TTC549 (cell line): ENCODE measurements at regions not wholly inside any gene's neighbourhood (a gene's known extent, or its start where the extent isn't known, plus 50 kb on each side); places are given as distances from the start of the nearest gene placed in this dataset.

Source experiments
- FAIRE-seq: peaks from 2 replicates; lab custom pipeline; 2012; peaks lifted over from hg19 to GRCh38; lab: Jason Lieb, UNC

DNA sequence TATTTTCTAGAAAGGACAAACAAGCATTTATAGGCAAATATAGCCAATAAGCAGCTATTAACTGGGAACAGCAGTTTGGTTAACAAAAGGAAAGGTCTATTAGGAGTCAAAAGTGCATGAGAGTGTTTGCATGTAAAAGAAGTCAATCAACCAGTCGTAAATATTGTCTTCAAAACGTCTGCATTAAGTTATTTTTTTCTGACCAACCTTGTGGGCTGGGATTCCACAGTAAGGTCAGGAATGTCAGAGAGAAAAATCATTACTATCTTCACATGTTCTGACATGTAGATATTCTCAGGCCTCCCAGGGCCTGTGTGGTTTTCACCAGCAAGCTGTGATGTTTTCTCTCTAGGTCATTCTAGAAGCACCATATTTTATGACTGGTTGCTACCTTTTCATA, 922.5 kb downstream of the SUCLG1 start:
- no peak for FAIRE-seq

DNA sequence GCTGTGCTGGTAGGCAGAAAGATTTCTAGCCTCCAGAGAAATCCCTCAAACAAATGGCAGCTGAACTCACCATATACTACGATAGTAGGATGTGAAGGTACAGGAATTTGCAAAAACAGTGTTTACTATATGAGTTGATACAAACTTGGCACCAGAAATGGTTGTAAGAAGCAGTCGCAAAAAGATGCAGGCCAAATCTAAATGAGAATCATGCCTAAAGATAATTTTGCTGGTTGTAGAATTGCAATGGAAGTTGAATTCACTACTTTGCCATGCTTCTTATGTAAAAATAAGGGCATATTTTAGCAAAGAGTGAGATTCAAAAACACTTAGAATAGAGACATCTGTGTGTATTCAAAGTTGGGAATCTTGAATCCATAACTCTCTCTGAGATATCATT, 924.7 kb downstream of the SUCLG1 start:
- FAIRE-seq, result no peak

DNA sequence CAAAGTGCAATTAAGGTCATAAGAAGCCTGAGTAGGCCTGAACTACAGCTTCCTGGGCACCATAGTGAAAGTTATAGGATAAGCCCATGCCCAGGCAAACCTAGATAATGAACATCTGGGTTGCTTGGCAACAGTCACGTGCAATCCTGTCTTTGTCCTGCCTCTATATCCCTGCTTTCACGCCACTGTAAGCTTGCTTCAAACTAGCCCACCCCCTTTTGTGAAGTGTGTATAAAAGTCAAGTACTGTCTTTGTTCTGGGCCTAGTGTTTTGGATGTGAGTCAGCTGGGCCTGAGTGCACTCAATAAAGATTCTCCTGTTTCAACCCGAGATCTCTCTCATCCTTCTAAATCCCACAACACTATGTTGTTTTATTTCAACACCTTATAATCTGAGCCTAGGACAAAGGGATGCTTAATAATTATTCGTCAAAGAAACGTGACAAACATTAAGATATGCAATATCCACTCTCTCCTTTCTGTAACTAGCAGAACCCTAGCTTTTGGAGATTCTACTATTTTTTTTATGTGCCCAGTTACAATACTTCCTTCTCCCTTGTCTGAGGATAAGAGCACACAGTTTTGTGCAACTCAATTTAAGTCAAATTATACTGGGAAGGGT, 927.8 kb downstream of the SUCLG1 start:
- FAIRE-seq, result no peak

DNA sequence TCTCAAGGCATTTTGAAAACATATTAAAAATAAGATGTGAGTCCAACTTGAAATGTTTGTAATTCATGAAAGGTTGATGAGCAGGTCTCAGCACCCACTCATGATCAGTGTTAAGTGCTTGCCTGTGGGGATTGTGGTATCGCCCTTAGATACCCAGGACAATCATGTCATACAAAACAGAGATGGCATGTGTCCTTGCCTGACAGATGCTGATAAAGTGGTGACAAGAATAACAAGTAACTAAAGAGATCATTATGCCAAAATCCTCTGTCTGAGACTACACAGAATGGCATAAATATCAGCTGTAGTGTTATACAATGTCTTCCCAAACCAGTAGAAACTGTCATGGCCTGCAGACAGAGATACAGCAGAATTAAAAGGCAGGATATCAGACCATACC, 930.3 kb downstream of the SUCLG1 start:
- FAIRE-seq, result no peak

DNA sequence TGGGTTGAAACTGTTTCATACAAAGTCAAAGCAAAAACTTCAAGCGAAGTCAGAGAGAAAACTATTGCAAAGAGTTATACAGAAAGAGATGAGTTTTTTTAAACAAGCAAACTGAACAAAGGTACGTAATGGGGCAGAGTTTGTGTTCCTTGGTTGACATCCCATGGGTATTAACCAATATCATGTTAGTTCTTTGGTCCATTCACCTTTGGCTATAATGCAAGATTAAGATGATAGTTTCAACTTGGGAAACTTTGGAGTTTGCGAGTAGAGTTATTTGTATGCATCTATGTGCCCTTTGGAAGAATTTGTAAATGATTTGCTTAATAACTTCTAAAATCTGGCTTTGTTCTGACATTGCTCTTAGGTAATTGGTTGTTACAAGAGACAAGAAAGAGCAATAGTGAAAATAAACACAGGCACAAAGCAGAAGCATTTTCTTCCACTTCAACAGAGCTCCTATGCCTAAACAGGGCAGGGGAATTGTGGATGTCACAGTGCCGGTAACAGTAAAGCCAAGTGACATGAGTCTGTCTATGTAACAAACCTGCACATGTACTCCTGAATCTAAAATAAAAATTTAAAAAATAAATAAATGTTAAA, 936.1 kb downstream of the SUCLG1 start:
- FAIRE-seq, result no peak

DNA sequence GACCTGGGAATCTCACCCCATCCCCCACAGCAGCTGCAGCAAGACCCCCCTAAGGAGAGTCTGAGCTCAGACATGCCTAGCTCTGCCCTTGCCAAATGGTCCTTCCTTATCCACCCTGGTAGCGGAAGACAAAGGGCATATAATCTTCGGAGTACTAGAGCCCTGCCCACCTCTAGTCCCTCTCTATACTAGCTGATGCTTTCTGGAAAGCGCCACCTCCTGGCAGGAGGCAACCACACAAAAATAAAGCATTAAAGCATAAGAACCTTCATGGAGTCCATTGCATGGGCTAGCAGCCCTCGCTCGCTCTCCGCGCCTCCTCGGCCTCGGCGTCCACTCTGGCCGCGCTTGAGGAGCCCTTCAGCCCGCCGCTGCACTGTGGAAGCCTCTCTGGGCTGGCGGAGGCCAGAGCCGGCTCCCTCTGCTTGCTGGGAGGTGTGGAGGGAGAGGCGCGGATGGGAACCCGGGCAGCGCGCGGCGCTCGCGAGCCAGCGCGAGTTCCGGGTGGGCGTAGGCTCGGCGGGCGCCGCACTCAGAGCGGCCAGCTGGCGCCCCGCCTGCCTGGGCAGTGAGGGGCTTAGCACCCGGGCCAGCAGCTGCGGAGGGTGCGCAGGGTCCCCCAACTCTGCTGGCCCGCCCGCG, 941.2 kb downstream of the SUCLG1 start:
- FAIRE-seq, result no peak

DNA sequence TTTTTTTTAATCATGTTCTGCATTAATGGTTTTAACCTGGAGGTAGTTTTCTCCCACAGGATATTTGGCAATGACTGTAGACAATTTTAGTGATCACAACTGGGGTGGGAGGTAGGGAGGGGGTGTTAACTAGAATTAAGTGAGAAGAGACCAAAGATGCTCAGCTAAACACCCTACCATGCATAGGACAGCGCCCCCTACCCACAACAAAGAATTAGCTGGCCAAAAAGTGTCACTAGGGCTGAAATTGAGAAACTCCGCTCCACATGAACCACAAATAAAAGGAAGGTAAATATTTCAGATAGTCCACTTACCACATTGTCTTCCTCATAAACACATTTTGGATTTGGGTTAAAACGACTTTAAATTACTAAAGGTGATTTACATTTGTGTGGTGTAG, 942.6 kb downstream of the SUCLG1 start:
- FAIRE-seq, result no peak

DNA sequence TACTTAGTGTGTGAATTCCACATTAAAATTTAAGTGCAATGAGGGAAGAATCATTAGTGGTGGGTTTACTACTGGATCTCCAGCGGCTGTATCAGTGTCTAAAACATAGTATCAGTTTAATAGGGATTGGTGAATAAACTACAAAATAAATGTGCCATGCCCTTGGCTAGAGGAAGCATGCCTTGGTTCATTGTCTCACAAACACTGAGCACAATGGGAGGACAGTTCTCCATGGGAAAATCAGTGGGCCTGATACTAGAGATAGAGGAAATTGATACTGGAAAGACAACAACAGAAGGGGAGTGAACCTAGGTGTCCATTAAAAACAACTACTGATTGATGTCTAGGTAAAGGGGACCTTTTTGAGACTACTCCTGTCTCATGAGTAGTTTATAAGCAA, 971.6 kb downstream of the SUCLG1 start:
- FAIRE-seq, result no peak

DNA sequence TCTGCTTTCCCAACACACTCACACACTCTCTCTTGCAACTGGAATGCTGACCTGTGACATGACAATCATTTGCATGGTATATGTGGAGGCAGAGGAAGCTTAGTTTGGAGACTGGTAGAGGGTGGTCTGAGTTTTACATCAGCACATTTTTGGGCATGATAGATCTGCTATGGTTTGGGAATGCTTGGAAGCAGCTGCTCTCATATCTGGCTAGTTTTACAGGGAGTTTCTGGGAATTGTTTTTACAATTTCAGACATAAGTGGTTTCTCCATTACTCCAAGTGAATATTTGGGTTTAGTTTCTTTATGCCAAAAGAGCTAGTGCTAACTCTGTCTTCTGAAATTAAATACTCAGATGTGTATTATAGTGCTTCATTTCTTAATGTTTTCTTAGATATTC, 977.6 kb downstream of the SUCLG1 start:
- FAIRE-seq, result no peak

DNA sequence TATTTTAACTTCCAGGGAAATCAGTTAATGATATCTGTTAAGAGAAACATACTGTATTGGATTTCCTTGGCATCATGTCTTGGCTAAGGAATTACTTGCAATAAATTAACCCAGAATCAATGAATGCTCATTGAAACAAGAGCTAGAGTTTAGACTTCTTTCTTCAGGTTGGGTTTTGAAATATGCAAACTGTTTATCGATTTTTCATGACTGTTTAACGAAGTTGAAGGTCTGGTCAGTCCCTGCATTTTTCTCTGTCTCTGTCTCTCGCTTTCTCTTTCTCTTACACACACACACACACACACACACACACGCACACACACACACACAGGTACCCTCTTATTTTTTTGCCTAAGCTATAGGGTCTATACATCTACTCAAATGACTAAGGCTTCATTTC, 981.0 kb downstream of the SUCLG1 start:
- no peak for FAIRE-seq

DNA sequence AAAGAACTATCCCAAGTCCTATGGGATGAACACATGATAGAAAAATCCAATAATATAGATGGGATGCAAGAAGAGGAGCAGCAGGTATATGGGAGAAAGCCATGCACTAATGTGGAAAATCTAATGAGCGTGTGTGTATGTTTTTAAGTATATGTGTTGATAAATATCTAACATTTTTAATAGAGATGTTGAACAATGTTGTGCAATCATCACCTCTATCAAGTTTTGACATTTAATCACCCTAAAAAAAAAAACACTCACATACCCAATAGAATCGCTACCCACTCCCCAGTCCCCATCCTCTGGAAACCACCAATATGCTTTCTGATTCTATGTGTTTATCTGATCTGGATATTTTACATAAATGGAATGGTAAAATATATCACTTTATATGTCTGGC, 983.7 kb downstream of the SUCLG1 start:
- no peak for FAIRE-seq

DNA sequence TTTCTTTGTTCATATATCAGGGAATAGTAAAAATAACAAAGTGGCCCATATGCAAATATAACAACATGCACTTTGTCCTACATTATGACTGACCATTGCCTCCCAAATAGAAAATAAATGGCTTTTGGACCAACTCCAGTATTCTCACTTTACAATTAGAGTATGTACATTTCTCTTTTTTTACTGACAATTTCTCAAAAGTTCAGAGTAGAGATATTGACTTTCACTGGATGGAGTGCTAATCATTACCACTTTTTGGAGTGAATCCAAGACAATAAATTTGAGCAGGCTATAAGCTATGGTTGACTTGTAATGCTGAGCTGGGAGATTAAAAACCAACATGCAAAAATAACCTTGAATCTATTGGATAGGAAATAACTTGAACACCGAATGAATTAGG, 987.4 kb downstream of the SUCLG1 start:
- FAIRE-seq, result no peak

DNA sequence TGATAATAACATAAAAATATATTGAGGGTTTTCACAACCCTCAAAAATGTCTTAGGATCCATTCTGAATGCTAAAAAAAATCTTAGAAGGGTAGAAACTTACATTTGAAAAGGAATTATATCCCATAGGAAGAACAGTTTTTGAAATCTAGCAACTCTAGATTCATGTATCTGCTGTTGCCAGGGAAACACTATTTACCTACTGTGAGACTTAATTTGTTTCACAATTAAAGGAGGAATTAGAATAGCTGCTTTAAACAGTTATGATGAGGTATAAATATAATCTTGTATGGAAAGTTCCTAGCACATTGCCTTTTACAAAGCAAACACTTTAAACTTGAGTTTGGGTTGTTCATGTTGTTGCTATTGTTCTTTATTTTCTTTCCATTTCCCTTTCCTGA, 988.2 kb downstream of the SUCLG1 start:
- no peak for FAIRE-seq

DNA sequence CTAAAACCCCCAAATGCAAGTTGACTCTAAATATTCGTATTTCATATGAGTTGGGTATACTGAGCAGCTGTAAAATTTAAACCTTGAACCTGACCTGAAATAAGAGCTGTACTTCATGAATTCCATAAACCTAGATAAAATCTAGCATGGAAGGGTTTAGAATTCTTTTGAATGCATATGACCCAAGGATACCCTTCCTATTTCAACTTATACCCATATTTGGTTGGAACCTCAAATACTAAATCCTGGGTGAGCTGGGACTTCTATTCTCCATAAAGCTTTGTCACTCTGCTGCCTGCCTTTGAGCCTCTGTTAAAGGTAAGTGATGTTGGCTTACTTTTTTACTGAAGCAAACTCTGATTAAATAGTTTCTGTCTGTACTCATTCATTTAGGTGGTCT, 994.6 kb downstream of the SUCLG1 start:
- FAIRE-seq, result no peak

DNA sequence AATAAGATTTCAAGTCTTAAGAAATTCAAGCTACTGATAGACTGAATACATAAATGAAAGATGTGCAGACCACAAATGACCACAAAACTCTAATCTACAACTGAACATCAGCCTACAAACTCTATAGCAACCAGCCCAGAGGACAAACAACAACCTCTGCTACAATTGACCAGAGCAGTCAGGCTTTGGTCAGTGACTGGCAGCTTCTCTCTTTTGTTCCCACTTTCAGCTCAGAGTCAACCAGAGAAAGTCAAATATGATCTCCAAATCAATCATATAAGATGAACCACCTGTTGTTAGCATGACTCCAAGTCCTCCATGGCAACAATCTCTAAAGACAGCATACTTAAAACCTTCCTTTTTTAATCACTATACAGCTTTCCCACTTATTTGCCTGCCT, 996.2 kb downstream of the SUCLG1 start:
- FAIRE-seq, result no peak

DNA sequence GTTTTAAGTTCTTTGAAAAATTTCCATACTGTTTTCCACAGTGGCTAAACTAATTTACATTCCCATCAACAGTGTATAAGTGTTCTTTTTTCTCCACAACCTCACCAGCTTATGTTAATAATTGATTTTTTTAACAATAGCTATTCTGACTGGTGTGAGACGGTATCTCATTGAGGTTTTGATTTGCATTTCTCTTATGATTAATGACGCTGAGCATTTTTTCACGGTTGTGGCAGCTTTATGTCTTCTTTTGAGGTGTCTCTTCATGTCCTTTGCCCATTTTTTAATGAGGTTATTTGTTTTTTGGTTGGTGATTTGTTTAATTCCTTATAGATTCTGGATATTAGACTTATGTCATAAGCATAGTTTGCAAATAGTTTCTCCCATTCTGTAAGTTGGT, 997.9 kb downstream of the SUCLG1 start:
- FAIRE-seq, result no peak

DNA sequence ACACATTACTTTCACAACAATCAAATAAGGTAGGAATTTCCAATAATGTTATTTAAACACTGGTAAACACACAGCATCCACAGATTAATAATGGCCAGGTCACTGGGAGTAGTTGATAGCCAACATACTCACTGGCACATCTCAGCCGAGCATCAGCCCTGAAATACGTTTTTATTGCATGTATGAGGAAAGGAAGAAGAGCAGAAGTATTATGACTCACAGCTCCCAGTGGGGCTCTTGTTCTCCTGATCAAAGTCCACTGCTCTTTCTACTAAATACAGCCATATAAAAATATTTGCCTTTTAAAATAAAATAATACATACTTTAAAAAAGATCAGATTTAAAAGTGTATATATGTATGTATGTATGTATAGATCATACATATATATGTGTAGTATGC, 999.6 kb downstream of the SUCLG1 start:
- FAIRE-seq, result no peak

DNA sequence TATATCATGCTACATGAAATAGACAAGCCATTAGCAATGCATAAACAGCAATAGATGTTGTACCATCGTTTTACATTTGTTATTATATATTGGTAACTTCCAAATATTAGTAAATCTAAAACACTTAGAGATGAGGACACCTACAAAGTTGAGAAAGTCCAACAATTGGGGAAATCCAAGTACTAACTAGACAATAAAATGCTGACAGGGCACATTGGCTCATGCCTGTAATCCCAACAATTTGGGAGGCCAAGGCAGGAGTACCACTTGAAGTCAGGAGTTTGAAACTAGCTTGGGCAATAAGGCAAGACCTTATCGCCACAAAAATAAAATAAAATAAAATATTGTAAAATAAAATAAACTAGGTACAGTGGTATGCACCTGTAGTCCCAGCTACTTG, 1023.1 kb downstream of the SUCLG1 start:
- FAIRE-seq, result no peak

DNA sequence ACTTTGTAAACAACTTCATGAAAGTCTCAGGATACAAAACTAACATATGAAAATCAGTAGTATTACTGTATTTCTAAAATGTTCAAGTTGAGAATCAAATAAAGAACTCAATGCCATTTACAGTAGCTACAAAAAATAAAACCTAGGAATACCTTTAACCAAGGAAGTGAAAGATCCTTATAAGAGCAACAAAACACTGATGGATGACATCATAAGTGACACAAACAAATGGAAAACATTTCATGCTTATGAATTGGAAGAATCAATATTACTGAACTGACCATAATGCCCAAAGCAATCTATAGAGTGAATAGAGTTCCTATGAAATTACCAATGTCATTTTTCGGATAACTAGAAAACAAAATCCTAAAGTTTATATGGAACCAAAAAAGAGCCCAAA, 1038.1 kb downstream of the SUCLG1 start:
- no peak for FAIRE-seq

DNA sequence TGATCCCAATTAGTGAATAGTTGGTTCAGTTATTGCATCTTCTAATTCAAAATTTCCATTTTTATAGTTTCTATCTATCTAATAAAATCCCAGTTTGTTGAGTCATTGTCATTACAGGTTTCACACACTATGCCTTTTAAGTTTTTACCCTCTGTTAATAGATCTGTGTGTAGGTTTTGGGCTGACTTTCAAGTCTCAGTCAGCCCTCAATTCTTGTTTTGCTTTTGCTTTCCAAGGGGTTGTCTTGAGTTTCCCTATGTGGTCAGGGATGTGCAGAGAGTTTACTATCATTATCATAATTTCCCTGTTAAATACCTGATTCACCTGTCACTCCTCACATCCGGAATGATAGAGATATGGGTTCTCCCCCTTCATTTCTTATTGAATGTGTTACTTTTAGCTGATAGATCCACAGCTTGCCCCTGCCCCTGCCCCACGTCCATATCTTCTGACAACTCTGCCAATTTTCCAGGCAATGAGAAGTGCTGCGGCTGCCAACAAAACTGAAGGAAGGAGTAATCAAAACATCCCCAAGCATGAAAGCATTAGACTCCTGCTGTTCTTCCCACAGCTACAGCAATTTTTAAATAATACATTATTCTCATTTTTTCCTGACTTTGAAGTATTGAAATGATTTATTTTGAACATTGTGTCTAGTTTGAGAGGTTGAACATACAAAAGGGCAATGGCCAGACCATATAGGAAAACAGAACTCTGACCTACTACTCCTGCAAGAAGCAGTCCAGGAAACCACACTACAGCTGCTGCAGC, 1064.8 kb downstream of the SUCLG1 start:
- FAIRE-seq, result no peak

DNA sequence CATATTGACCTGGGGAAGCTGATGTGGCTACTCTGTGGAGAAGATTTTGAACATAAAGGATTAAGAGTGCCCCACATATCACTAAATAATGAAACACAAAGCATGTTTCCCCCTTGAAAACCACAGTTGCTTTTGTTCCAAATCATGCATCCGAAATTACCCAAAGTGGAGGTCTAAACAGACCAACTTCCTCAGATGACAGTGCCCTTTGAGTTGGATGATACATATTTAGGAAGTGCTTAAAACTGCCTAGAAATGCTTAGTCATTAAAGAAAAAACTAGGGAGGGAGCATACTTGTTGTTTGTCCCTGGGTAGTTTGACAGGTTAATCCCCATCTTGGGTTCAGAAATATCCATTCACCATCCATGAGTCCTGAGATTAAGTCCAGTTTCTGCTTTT, 1070.3 kb downstream of the SUCLG1 start:
- no peak for FAIRE-seq

DNA sequence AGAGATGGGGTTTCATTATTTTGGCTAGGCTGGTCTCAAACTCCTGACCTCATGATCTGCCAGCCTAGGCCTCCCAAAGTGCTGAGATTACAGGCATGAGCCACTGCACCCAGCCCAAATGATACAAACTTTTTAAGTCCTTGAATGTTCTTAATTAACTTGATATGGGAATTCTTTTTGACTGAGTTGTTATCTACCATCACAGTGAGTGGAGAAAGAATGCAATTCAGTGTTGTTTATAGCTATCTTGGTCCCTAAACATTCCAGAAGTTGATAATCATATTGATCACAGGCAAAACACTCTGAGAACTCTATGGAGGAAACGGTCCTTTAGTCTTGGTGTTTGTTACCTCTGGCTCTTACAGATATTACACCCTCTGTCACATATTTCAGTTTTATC, 1072.5 kb downstream of the SUCLG1 start:
- FAIRE-seq, result no peak

DNA sequence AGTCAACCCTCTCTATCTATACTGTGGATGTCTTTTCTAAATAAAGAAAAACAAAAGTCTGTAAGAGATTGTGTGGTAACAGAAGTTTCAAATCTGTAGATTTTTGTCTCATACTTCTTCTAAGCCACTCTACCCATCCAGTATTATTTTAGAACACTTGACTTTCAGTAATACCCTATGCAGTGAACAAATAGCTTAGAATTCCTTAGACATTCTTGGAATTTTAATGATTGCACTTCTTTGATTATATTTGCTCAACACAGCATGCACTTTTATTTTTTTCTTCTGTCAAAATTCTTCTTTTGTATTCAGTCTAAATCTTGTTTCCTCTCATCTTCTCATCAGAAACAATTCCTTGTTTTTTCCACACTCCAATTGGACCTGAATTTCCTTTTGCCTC, 1080.2 kb downstream of the SUCLG1 start:
- no peak for FAIRE-seq

DNA sequence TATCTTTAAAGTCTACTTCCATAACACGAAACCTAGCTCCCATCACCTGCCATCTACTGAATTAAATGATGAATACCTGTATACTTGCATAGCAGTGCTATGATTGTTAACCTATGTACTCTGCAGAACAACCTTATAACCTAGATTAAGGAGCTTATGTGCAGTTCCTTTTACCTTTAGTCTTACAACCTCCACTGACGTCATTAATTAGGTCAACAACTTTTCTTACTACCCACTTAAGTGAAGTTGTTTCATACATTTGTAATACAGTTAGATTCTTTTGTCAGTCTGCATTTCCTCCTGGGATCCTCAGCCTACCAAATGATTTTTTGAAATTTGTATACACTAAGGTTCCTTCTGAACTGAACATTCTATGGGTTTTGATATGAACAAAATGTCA, 1082.3 kb downstream of the SUCLG1 start:
- no peak for FAIRE-seq
